ENCODE measurements at regions not wholly inside any gene's neighbourhood (a gene's known extent, or its start where the extent isn't known, plus 50 kb on each side); places are given as distances from the start of the nearest gene placed in this dataset.
A peak's percentile ranks its signal among the peaks of the same experiment; 100 is the strongest.

GRCh38 chr6:133612459-133612858, 276.5 kb upstream of the TCF21 start:
- in situ Hi-C loops (cut with MboI; ENCODE audit: low sequenced_read_pairs) (loop anchor here (25.0 kb wide), 1 partner anchor 275 kb away; the partner anchor contains the start of gene TCF21), intact Hi-C loops (cut with micrococcal nuclease) (no loop called here), dilution Hi-C loops (cut with HindIII; ENCODE audit: low sequenced_read_pairs, unreplicated experiment) (no loop called here)
- Histone ChIP-seq H3K27ac (ENCODE audit: insufficient read depth, low read length) (peak overlapping the region; percentile 49; the same call in 1 of the 2 replicates), H2AK5ac (ENCODE audit: low read depth, low read length) (peak overlapping the region; percentile 41), H3K36me3 (ENCODE audit: control insufficient read depth, insufficient read depth, low read length) (no peaks in the 10 kb centered on the region), H3K27me3 (ENCODE audit: control insufficient read depth, insufficient read depth, low read length) (no peaks in the 10 kb centered on the region), H2AK9ac (replicated peaks; ENCODE audit: low read depth, low read length, poor library complexity) (no peak overlapping the region), H3K14ac (replicated peaks; ENCODE audit: low read depth, low read length) (peak overlapping the region; percentile 41; the same call in 1 of the 2 replicates), H2AFZ (replicated peaks; ENCODE audit: low read length, poor library complexity) (no peak overlapping the region), H4K20me1 (ENCODE audit: insufficient read depth, low read length) (no peaks in the 10 kb centered on the region), H3K9me1 (ENCODE audit: insufficient read depth, low read length) (peaks cover 13% of the 10 kb centered on the region), H4K5ac (ENCODE audit: low read depth, low read length) (peak overlapping the region; percentile 78), H3K9me3 (ENCODE audit: control insufficient read depth, insufficient read depth, low read length) (no peaks in the 10 kb centered on the region), H3K4me2 (ENCODE audit: low read depth, low read length) (no peak overlapping the region), H3K4ac (ENCODE audit: low read depth, low read length) (peak overlapping the region; percentile 93), H3K9ac (ENCODE audit: low read depth, low read length) (no peak overlapping the region), H3K4me3 (ENCODE audit: insufficient read depth, low read depth, low read length) (no peak overlapping the region), H3K18ac (ENCODE audit: low read depth, low read length) (peak overlapping the region; percentile 100), H3K56ac (ENCODE audit: extremely low read depth, insufficient read depth, low read length) (no peak overlapping the region), H2BK15ac (ENCODE audit: low read depth, low read length) (peak overlapping the region; percentile 93), H2BK20ac (ENCODE audit: low read depth, low read length) (peak overlapping the region; percentile 96), H3K79me1 (ENCODE audit: low read depth in 1 of 2, low read length in 2 of 2) (peaks cover 0 to 8% of the 10 kb centered on the region in 2 experiments; a peak in 2 of 4 replicates), H4K8ac (ENCODE audit: low read depth in 2 of 2, low read length in 2 of 2) (peak overlapping the region; percentile 66 to 97; a peak in 3 of 4 replicates), H4K91ac (ENCODE audit: insufficient read depth, low read depth, low read length) (peak overlapping the region; percentile 70), H3K23ac (ENCODE audit: low read depth, low read length) (no peak overlapping the region), H2BK5ac (ENCODE audit: low read depth, low read length, poor library complexity, severe bottlenecking) (peak overlapping the region; percentile 99), H3K4me1 (ENCODE audit: control insufficient read depth, insufficient read depth, low read length) (peaks cover 27% of the 10 kb centered on the region), H2BK120ac (ENCODE audit: low read depth, low read length) (peak overlapping the region; percentile 68)
- ChIA-PET CTCF (interaction anchor here (1.3 kb wide), 1 partner anchor 20 kb away, joined by 3 read pairs; no protein-coding TSS in a partner anchor), POLR2A (ENCODE audit: unreplicated experiment) (no interaction called here)
- no peak for DNase-seq
- no peak for ATAC-seq (ENCODE audit: low read depth)
- TF ChIP-seq ELK1 (IDR thresholded peaks at IDR 0.05; ENCODE audit: borderline replicate concordance, low read depth, low read length) = no peak
- TF ChIP-seq CTCF (conservative IDR thresholded peaks at IDR 0.05; ENCODE audit: low read depth, low read length) = no peak
- no peak for TF ChIP-seq CEBPB (IDR thresholded peaks at IDR 0.05; ENCODE audit: low read depth, low read length)
- TF ChIP-seq USF2 (IDR thresholded peaks at IDR 0.05; ENCODE audit: low read depth, low read length) = no peak
- TF ChIP-seq MXI1 (IDR thresholded peaks at IDR 0.05; ENCODE audit: borderline replicate concordance, low read depth, low read length) = no peak
- no peak for TF ChIP-seq RCOR1 (IDR thresholded peaks at IDR 0.05; ENCODE audit: insufficient replicate concordance, low read length)
- no peak for TF ChIP-seq NFE2L2 (IDR thresholded peaks at IDR 0.05; ENCODE audit: low read depth, low read length)
- no peak for TF ChIP-seq CHD1 (IDR thresholded peaks at IDR 0.05; ENCODE audit: low read depth, low read length)
- no peak for TF ChIP-seq FOS (IDR thresholded peaks at IDR 0.05; ENCODE audit: low read depth, low read length)
- TF ChIP-seq BHLHE40 (IDR thresholded peaks at IDR 0.05; ENCODE audit: low read depth, low read length) = no peak
- no peak for TF ChIP-seq RFX5 (IDR thresholded peaks at IDR 0.05; ENCODE audit: low read depth, low read length)
- no peak for TF ChIP-seq SMC3 (IDR thresholded peaks at IDR 0.05; ENCODE audit: low read depth, low read length)
- TF ChIP-seq RAD21 (IDR thresholded peaks at IDR 0.05; ENCODE audit: low read length) = no peak
- TF ChIP-seq POLR2A (IDR thresholded peaks at IDR 0.05; ENCODE audit: low read depth, low read length) = no peak
- TF ChIP-seq MAZ (IDR thresholded peaks at IDR 0.05; ENCODE audit: borderline replicate concordance, low read depth, low read length) = no peak
- no peak for TF ChIP-seq MAFK (IDR thresholded peaks at IDR 0.05; ENCODE audit: low read depth, low read length)
- no TSS peak for BruUV-seq (replicated peaks)

Measured in IMR-90 (cell line).